GM13977 (cell line): ENCODE measurements at regions not wholly inside any gene's neighbourhood (a gene's known extent, or its start where the extent isn't known, plus 50 kb on each side); places are given as distances from the start of the nearest gene placed in this dataset.

Experiments used
- DNase-seq: peaks from one replicate; pipeline ENCODE4 v3.0.0; 2012; ENCODE audit warnings: low spot score
- CTCF ChIP-seq: IDR thresholded peaks from 2 replicates; pipeline ENCODE4 v1.5.1; 2012; ENCODE audit warnings: mild to moderate bottlenecking, control low read depth; ENCODE audit not compliant: insufficient read depth; ENCODE audit errors: extremely low read depth, missing control alignments
- in situ Hi-C: fragments of 300-500 bp; cut with MboI; formaldehyde crosslinking; loops from one replicate; pipeline ENCODE4 v1.12.0; 2022; ENCODE audit warnings: low sequenced_read_pairs, low pct_unique_long_range_greater_than_20kb, mixed read lengths, inconsistent platforms; ENCODE audit not compliant: unreplicated experiment

- DNase-seq = no peak
- no peak for TF ChIP-seq CTCF
- in situ Hi-C loops = no loop called here
Observed at GRCh38 chr15:91668370-91668769, 185.1 kb upstream of the SLCO3A1 start.

GRCh38 chr15:91670108-91670507 lies 183.4 kb upstream of the SLCO3A1 start:
- in situ Hi-C loops = no loop called here
- DNase-seq = no peak
- no peak for TF ChIP-seq CTCF

- DNase-seq = no peak
- no peak for TF ChIP-seq CTCF
- in situ Hi-C loops = no loop called here
Observed at GRCh38 chr15:91678003-91678402, 175.5 kb upstream of the SLCO3A1 start.

GRCh38 chr15:91679447-91679846 lies 174.1 kb upstream of the SLCO3A1 start:
- no peak for DNase-seq
- in situ Hi-C loops = no loop called here
- no peak for TF ChIP-seq CTCF

- TF ChIP-seq CTCF = no peak
- in situ Hi-C loops = no loop called here
Observed at GRCh38 chr15:91685436-91685835, 168.1 kb upstream of the SLCO3A1 start.

GRCh38 chr15:91688811-91689210 lies 164.7 kb upstream of the SLCO3A1 start:
- in situ Hi-C loops = no loop called here
- no peak for TF ChIP-seq CTCF
- no peak for DNase-seq

More at GRCh38 chr15:91685436-91685835, 168.1 kb upstream of the SLCO3A1 start:
- DNase-seq = no peak

- no peak for DNase-seq
- in situ Hi-C loops = no loop called here
- TF ChIP-seq CTCF = no peak
Observed at GRCh38 chr15:91689377-91689776, 164.1 kb upstream of the SLCO3A1 start.
